Naive thymus-derived CD4-positive, alpha-beta T cell (primary cell): ENCODE measurements at regions not wholly inside any gene's neighbourhood (a gene's known extent, or its start where the extent isn't known, plus 50 kb on each side); places are given as distances from the start of the nearest gene placed in this dataset.
A peak's percentile ranks its signal among the peaks of the same experiment; 100 is the strongest.

Experiments used
- ATAC-seq: fragments of 150-1000 bp; cut with Tn5 transposase; 2 replicates; pipeline ENCODE4 v1.10.0; 2021; ENCODE audit warnings: mild to moderate bottlenecking, moderate library complexity
- CTCF ChIA-PET: fragments of 350-600 bp; sonication (Branson Sonifier 250); formaldehyde crosslinking; loops from one replicate; lab custom pipeline; 2021; ENCODE audit warnings: antibody characterized with exemption; lab: Charles Lee
- POLR2A ChIA-PET: fragments of 350-600 bp; sonication (Branson Sonifier 250); formaldehyde crosslinking; loops from one replicate; lab custom pipeline; 2021; ENCODE audit warnings: antibody characterized with exemption, inconsistent platforms; lab: Charles Lee
- DNase-seq, 9 donors: peaks; one replicate each; pipeline versions ENCODE4 v3.0.0 to v3.0.0-alpha.2; 2020 to 2022; ENCODE audit warnings: mixed read lengths in 1 of 9
- H3K27ac ChIP-seq: one replicate; pipeline ENCODE4 v1.7.0; 2013; ENCODE audit warnings: mild to moderate bottlenecking, low read depth, low read length, moderate library complexity
- H3K27me3 ChIP-seq, 2 donors: one replicate each; pipeline ENCODE4 v1.7.0; 2013; ENCODE audit warnings: low read length in 2 of 2, mild to moderate bottlenecking in 2 of 2, moderate library complexity in 2 of 2; ENCODE audit not compliant: control insufficient read depth in 2 of 2, insufficient read depth in 2 of 2
- H3K36me3 ChIP-seq, 3 experiments: 1 replicate in 2 of 3; 2 replicates in 1 of 3; pipeline ENCODE4 v1.7.0; 2013; ENCODE audit warnings: low read length in 3 of 3, mild to moderate bottlenecking in 3 of 3, moderate library complexity in 1 of 3; ENCODE audit not compliant: insufficient read depth in 3 of 3, control insufficient read depth in 2 of 3
- H3K4me1 ChIP-seq, 2 donors: one replicate each; pipeline ENCODE4 v1.7.0; 2013; ENCODE audit warnings: low read length in 2 of 2, mild to moderate bottlenecking in 2 of 2, moderate library complexity in 1 of 2; ENCODE audit not compliant: control insufficient read depth in 2 of 2, insufficient read depth in 2 of 2
- H3K4me3 ChIP-seq: 2 replicates; pipeline ENCODE4 v1.7.0; 2013; ENCODE audit warnings: mild to moderate bottlenecking, low read length
- H3K9me3 ChIP-seq, 3 experiments: 1 replicate in 2 of 3; 2 replicates in 1 of 3; pipeline ENCODE4 v1.7.0; 2013; ENCODE audit warnings: low read length in 3 of 3; ENCODE audit not compliant: control insufficient read depth in 2 of 3
- H3K27ac Mint-ChIP-seq, 9 donors: one replicate each; pipeline ENCODE4 v1.8.0; 2020 to 2022; ENCODE audit warnings: mixed read lengths in 9 of 9, mild to moderate bottlenecking in 8 of 9, moderate library complexity in 5 of 9, inconsistent platforms in 2 of 9
- H3K27me3 Mint-ChIP-seq, 5 donors: one replicate each; pipeline ENCODE4 v1.8.0; 2021 to 2022; ENCODE audit warnings: mixed read lengths in 5 of 5, mild to moderate bottlenecking in 1 of 5
- H3K36me3 Mint-ChIP-seq, 5 donors: one replicate each; pipeline ENCODE4 v1.8.0; 2020 to 2022; ENCODE audit warnings: mixed read lengths in 5 of 5, mild to moderate bottlenecking in 3 of 5, inconsistent platforms in 1 of 5
- H3K4me1 Mint-ChIP-seq, 7 donors: one replicate each; pipeline ENCODE4 v1.8.0; 2020 to 2022; ENCODE audit warnings: mixed read lengths in 7 of 7, mild to moderate bottlenecking in 3 of 7, inconsistent platforms in 1 of 7
- H3K4me3 Mint-ChIP-seq, 10 donors: one replicate each; pipeline ENCODE4 v1.8.0; 2020 to 2022; ENCODE audit warnings: mild to moderate bottlenecking in 10 of 10, mixed read lengths in 10 of 10, moderate library complexity in 6 of 10, inconsistent platforms in 2 of 10
- H3K9me3 Mint-ChIP-seq, 11 donors: one replicate each; pipeline ENCODE4 v1.8.0; 2020 to 2022; ENCODE audit warnings: mixed read lengths in 11 of 11, mild to moderate bottlenecking in 4 of 11, inconsistent platforms in 1 of 11, moderate library complexity in 1 of 11
- intact Hi-C, 2 donors: fragments of 100-400 bp; cut with micrococcal nuclease; formaldehyde crosslinking; loops; one replicate each; pipeline ENCODE4 v1.15.1; 2023

DNA sequence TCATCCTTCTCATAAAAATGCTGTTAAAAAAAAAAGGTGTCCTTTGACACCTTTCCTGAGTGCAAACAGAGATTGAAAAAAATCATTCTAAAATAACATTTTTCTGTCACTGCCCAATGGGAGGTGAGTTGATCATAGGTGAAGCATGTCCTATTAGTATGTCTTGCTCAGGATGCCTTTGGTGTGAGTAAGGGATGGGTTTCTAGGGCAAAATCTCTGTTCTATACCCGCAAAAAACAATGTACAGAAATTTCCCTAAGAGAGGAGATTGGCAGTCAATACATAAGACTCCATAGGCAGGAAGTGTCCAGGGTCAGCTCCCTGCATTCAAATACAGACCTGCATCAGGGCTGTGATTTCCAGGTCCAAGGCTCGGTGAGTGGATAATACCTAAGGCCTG is 195.2 kb downstream of the DAD1 start:
- ATAC-seq, result no peak
- ChIA-PET POLR2A (no interaction called here), CTCF (no interaction called here)
- Histone ChIP-seq H3K27ac (no peak overlapping the region), H3K4me1 (no peaks in the 10 kb centered on the region), H3K4me3 (no peak overlapping the region), H3K36me3 (no peaks in the 10 kb centered on the region), H3K9me3 (no peaks in the 10 kb centered on the region), H3K27me3 (no peaks in the 10 kb centered on the region)
- no peak overlapping the region for H3K4me3 Mint-ChIP-seq
- H3K9me3 Mint-ChIP-seq, result no peaks in the 10 kb centered on the region
- no peaks in the 10 kb centered on the region for H3K36me3 Mint-ChIP-seq
- H3K27me3 Mint-ChIP-seq, result no peaks in the 10 kb centered on the region
- intact Hi-C loops, result no loop called here
- peaks cover 0 to 5% (median 0%) of the 10 kb centered on the region in 7 donors for H3K4me1 Mint-ChIP-seq
- no peak for DNase-seq
- H3K27ac Mint-ChIP-seq, result no peak overlapping the region

GRCh38 chr14:22391908-22392565 is 197.0 kb downstream of the DAD1 start:
- H3K36me3 Mint-ChIP-seq, result no peaks in the 10 kb centered on the region
- no peak overlapping the region for H3K4me3 ChIP-seq
- H3K9me3 ChIP-seq, result no peaks in the 10 kb centered on the region
- intact Hi-C loops, result no loop called here
- H3K4me1 Mint-ChIP-seq, result peaks cover 0 to 5% (median 0%) of the 10 kb centered on the region in 7 donors
- H3K36me3 ChIP-seq, result no peaks in the 10 kb centered on the region
- H3K27me3 ChIP-seq, result no peaks in the 10 kb centered on the region
- no peak for DNase-seq
- peak overlapping the region in 2 of 9 donors; percentile 51 to 62 for H3K27ac Mint-ChIP-seq
- peak overlapping the region in 1 of 10 donors; percentile 36 for H3K4me3 Mint-ChIP-seq
- H3K27ac ChIP-seq, result no peak overlapping the region
- H3K4me1 ChIP-seq, result no peaks in the 10 kb centered on the region
- ATAC-seq, result peak; percentile 75
- POLR2A ChIA-PET, result no interaction called here
- no peaks in the 10 kb centered on the region for H3K9me3 Mint-ChIP-seq
- no peaks in the 10 kb centered on the region for H3K27me3 Mint-ChIP-seq
- CTCF ChIA-PET, result no interaction called here

GRCh38 chr14:22390824-22391461 is 198.1 kb downstream of the DAD1 start:
- Histone ChIP-seq H3K4me3 (no peak overlapping the region), H3K27ac (no peak overlapping the region), H3K9me3 (no peaks in the 10 kb centered on the region), H3K27me3 (no peaks in the 10 kb centered on the region), H3K36me3 (no peaks in the 10 kb centered on the region), H3K4me1 (no peaks in the 10 kb centered on the region)
- ATAC-seq (no peak), DNase-seq (no peak)
- Mint-ChIP-seq H3K36me3 (no peaks in the 10 kb centered on the region), H3K27me3 (no peaks in the 10 kb centered on the region), H3K27ac (no peak overlapping the region), H3K9me3 (no peaks in the 10 kb centered on the region), H3K4me3 (no peak overlapping the region), H3K4me1 (peaks cover 0 to 5% (median 0%) of the 10 kb centered on the region in 7 donors)
- intact Hi-C loops, result no loop called here
- CTCF ChIA-PET, result no interaction called here
- POLR2A ChIA-PET, result no interaction called here

DNA sequence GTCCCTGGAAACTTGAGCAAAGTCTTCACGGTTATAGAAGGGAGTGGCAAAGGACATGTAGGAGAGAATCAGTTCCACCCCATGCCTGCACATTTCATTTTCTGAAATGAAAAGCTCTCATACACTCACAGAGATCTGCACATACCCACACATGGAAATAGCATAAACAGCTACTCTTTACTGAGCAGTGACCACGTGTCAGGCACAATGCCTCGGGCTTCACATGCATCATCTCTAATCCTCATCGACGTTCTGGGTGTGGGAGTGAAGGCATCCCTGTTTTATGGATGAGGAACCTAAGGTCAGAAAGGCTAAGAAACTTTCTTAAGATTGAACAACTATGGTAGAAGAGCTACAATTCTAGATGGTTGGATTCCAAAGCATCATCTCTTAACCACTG is 198.8 kb downstream of the DAD1 start:
- H3K4me3 Mint-ChIP-seq, result no peak overlapping the region
- no peak overlapping the region for H3K4me3 ChIP-seq
- POLR2A ChIA-PET, result no interaction called here
- H3K27ac Mint-ChIP-seq, result no peak overlapping the region
- H3K9me3 Mint-ChIP-seq, result no peaks in the 10 kb centered on the region
- H3K9me3 ChIP-seq, result no peaks in the 10 kb centered on the region
- H3K27ac ChIP-seq, result no peak overlapping the region
- H3K4me1 ChIP-seq, result no peaks in the 10 kb centered on the region
- H3K36me3 Mint-ChIP-seq, result no peaks in the 10 kb centered on the region
- CTCF ChIA-PET, result no interaction called here
- no peaks in the 10 kb centered on the region for H3K27me3 Mint-ChIP-seq
- no peaks in the 10 kb centered on the region for H3K27me3 ChIP-seq
- ATAC-seq (no peak), DNase-seq (no peak)
- intact Hi-C loops, result no loop called here
- H3K4me1 Mint-ChIP-seq, result peaks cover 0 to 5% (median 0%) of the 10 kb centered on the region in 7 donors
- no peaks in the 10 kb centered on the region for H3K36me3 ChIP-seq

DNA sequence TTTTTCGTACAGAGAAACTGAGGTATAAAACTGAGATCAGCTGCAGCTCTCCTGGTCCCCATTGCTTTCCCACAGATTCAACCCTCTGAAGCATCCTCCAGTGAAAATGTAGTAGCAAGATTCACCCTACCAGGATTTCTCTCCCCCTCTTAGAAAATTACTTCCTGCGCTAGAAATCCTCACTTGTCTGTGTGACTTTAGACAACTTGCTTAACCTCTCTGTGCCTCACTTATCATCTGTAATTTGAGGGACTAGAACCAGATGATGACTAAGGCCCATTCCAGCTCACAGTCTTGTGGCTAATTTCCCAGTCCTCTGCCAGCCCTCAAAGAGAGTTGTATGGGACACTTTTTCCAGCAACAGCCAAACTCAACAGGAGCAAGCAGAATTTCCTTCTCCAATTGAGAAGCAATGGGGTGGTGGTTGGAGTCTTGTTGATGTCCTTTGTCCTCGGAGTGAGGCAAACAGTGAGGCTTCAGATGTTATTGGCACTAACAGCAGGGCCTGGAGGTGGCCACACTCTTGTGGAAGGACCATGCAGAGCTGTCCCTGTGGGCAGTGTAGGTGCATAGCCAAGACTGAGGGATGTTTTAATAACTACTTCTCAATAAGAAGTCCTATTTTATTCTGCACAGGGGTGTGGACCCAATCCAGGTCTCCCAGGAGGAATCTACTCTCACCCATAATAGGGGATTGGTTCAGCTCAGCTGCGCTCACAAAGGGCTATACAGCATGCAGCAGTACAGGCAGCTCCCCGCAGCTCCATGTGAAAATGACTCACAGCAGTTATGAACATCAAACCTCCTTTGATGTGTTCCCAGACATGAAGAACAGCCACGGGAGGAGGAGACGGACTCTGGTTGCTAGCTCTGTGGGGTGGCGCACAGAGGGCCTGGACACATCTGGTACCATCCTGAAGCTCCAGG is 200.1 kb downstream of the DAD1 start:
- ChIA-PET CTCF (no interaction called here), POLR2A (no interaction called here)
- H3K4me1 Mint-ChIP-seq, result peaks cover 0 to 5% (median 0%) of the 10 kb centered on the region in 7 donors
- H3K27ac ChIP-seq, result no peak overlapping the region
- H3K9me3 ChIP-seq, result no peaks in the 10 kb centered on the region
- no peaks in the 10 kb centered on the region for H3K27me3 Mint-ChIP-seq
- H3K36me3 Mint-ChIP-seq, result no peaks in the 10 kb centered on the region
- no peak overlapping the region for H3K27ac Mint-ChIP-seq
- no peaks in the 10 kb centered on the region for H3K36me3 ChIP-seq
- H3K27me3 ChIP-seq, result no peaks in the 10 kb centered on the region
- ATAC-seq (no peak), DNase-seq (no peak)
- H3K4me1 ChIP-seq, result no peaks in the 10 kb centered on the region
- H3K4me3 ChIP-seq, result no peak overlapping the region
- no peaks in the 10 kb centered on the region for H3K9me3 Mint-ChIP-seq
- intact Hi-C loops, result loop anchor here in 1 of 2 donors (10.0 kb wide), 1 partner anchor 74 kb away; no protein-coding TSS in a partner anchor
- H3K4me3 Mint-ChIP-seq, result no peak overlapping the region

- Histone ChIP-seq H3K9me3 (no peaks in the 10 kb centered on the region), H3K4me1 (no peaks in the 10 kb centered on the region), H3K36me3 (no peaks in the 10 kb centered on the region), H3K27ac (no peak overlapping the region), H3K27me3 (no peaks in the 10 kb centered on the region), H3K4me3 (no peak overlapping the region)
- Mint-ChIP-seq H3K36me3 (no peaks in the 10 kb centered on the region), H3K27ac (no peak overlapping the region), H3K4me3 (no peak overlapping the region), H3K27me3 (no peaks in the 10 kb centered on the region), H3K9me3 (no peaks in the 10 kb centered on the region), H3K4me1 (peaks cover 0 to 5% (median 0%) of the 10 kb centered on the region in 7 donors)
- intact Hi-C loops, result loop anchor here in 1 of 2 donors (10.0 kb wide), 1 partner anchor 73 kb away; no protein-coding TSS in a partner anchor
- DNase-seq, result no peak
- POLR2A ChIA-PET, result no interaction called here
- ATAC-seq, result no peak
- CTCF ChIA-PET, result no interaction called here
Observed at GRCh38 chr14:22387776-22388241, 201.2 kb downstream of the DAD1 start.
